Neural cell (in vitro differentiated cells): ENCODE measurements at regions not wholly inside any gene's neighbourhood (a gene's known extent, or its start where the extent isn't known, plus 50 kb on each side); places are given as distances from the start of the nearest gene placed in this dataset.

Source experiments
- EP300 ChIP-seq: fragments of 450-650 bp; conservative IDR thresholded peaks from 2 replicates; pipeline ENCODE4 v1.6.1; 2014; ENCODE audit warnings: antibody characterized with exemption, mild to moderate bottlenecking, moderate library complexity; ENCODE audit not compliant: poor library complexity, severe bottlenecking
- POLR2AphosphoS5 ChIP-seq: IDR thresholded peaks from 2 replicates; pipeline ENCODE4 v1.6.1; 2012
- REST ChIP-seq: IDR thresholded peaks from 2 replicates; pipeline ENCODE4 v1.6.1; 2012; ENCODE audit warnings: borderline replicate concordance

GRCh38 chrX:121336831-121337421 lies 289.5 kb downstream of the GLUD2 start:
- no peak for TF ChIP-seq EP300
- no peak for TF ChIP-seq REST
- no peak for TF ChIP-seq POLR2AphosphoS5
